ENCODE measurements at regions not wholly inside any gene's neighbourhood (a gene's known extent, or its start where the extent isn't known, plus 50 kb on each side); places are given as distances from the start of the nearest gene placed in this dataset.

DNA sequence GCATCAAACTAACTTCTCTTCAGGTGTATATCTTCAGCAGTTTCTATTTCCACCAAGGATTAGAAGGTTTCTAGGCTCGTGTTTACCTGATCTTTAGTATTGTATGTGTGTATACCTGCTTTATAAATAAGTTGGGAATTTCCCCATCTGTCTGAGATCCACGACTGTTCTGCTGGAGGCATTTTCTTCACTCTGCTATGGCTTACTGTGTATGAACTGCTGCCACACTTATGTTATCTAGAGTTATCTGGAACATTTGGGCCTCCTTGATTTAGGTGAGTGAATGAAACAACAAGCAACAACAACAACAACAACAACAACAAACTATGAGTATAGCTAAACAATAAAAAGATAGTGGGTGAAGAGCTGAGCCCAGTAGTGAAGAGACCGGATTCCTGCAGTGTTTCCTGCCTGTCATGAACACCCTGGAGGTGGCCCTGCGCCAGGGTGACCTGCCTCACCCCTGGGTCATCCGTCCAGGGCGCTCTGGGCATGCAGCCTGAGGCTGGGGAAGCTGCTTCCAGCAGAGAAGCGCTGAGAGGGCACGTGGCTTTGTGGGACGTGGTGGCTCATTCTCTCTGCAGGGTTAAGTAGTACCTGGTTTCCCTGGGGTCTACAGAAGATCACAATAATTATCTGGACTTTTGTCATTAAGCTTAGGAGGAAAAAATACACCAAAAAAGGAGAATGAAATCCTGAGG lies 56.1 kb upstream of the GATA6 start:
- CTCF ChIA-PET = no interaction called here
- Histone ChIP-seq H3K18ac (ENCODE audit: low read depth, low read length) (no peak overlapping the region), H3K9ac (ENCODE audit: low read depth, low read length) (no peak overlapping the region), H3K9me1 (ENCODE audit: insufficient read depth, low read length) (no peaks in the 10 kb centered on the region), H4K91ac (ENCODE audit: insufficient read depth, low read depth, low read length) (no peak overlapping the region), H2BK15ac (ENCODE audit: low read depth, low read length) (no peak overlapping the region), H3K27me3 (ENCODE audit: control insufficient read depth, insufficient read depth, low read length) (peaks cover 32% of the 10 kb centered on the region), H2BK20ac (ENCODE audit: low read depth, low read length) (no peak overlapping the region), H4K5ac (ENCODE audit: low read depth, low read length) (no peak overlapping the region), H3K4me3 (ENCODE audit: insufficient read depth, low read depth, low read length) (no peak overlapping the region), H2BK120ac (ENCODE audit: low read depth, low read length) (no peak overlapping the region), H3K9me3 (ENCODE audit: control insufficient read depth, insufficient read depth, low read length) (no peaks in the 10 kb centered on the region), H2AK5ac (ENCODE audit: low read depth, low read length) (no peak overlapping the region), H3K4me1 (ENCODE audit: control insufficient read depth, insufficient read depth, low read length) (no peaks in the 10 kb centered on the region), H3K56ac (ENCODE audit: extremely low read depth, insufficient read depth, low read length) (no peak overlapping the region), H3K23ac (ENCODE audit: low read depth, low read length) (no peak overlapping the region), H2AK9ac (replicated peaks; ENCODE audit: low read depth, low read length, poor library complexity) (no peak overlapping the region), H2BK5ac (ENCODE audit: low read depth, low read length, poor library complexity, severe bottlenecking) (no peak overlapping the region), H3K14ac (replicated peaks; ENCODE audit: low read depth, low read length) (no peak overlapping the region), H3K4ac (ENCODE audit: low read depth, low read length) (no peak overlapping the region), H2AFZ (replicated peaks; ENCODE audit: low read length, poor library complexity) (no peak overlapping the region), H4K8ac (ENCODE audit: low read depth in 2 of 2, low read length in 2 of 2) (no peak overlapping the region), H3K36me3 (ENCODE audit: control insufficient read depth, insufficient read depth, low read length) (no peaks in the 10 kb centered on the region), H3K4me2 (ENCODE audit: low read depth, low read length) (no peak overlapping the region), H3K79me1 (ENCODE audit: low read depth in 1 of 2, low read length in 2 of 2) (no peaks in the 10 kb centered on the region), H3K27ac (ENCODE audit: insufficient read depth, low read length) (no peak overlapping the region), H4K20me1 (ENCODE audit: insufficient read depth, low read length) (no peaks in the 10 kb centered on the region)
- DNase-seq (no peak), ATAC-seq (ENCODE audit: low read depth) (no peak)
- in situ Hi-C loops (cut with MboI; ENCODE audit: low sequenced_read_pairs) (no loop called here), intact Hi-C loops (cut with micrococcal nuclease) (no loop called here), dilution Hi-C loops (cut with HindIII; ENCODE audit: low sequenced_read_pairs, unreplicated experiment) (no loop called here)
- BruUV-seq (replicated peaks) = no TSS peak
- POLR2A ChIA-PET (ENCODE audit: unreplicated experiment) = no interaction called here
- no peak for TF ChIP-seq USF2 (IDR thresholded peaks at IDR 0.05; ENCODE audit: low read depth, low read length)
- no peak for TF ChIP-seq RFX5 (IDR thresholded peaks at IDR 0.05; ENCODE audit: low read depth, low read length)
- no peak for TF ChIP-seq FOS (IDR thresholded peaks at IDR 0.05; ENCODE audit: low read depth, low read length)
- no peak for TF ChIP-seq MAFK (IDR thresholded peaks at IDR 0.05; ENCODE audit: low read depth, low read length)
- no peak for TF ChIP-seq ELK1 (IDR thresholded peaks at IDR 0.05; ENCODE audit: borderline replicate concordance, low read depth, low read length)
- no peak for TF ChIP-seq RAD21 (IDR thresholded peaks at IDR 0.05; ENCODE audit: low read length)
- TF ChIP-seq CEBPB (IDR thresholded peaks at IDR 0.05; ENCODE audit: low read depth, low read length) = no peak
- TF ChIP-seq MXI1 (IDR thresholded peaks at IDR 0.05; ENCODE audit: borderline replicate concordance, low read depth, low read length) = no peak
- no peak for TF ChIP-seq CTCF (conservative IDR thresholded peaks at IDR 0.05; ENCODE audit: low read depth, low read length)
- TF ChIP-seq BHLHE40 (IDR thresholded peaks at IDR 0.05; ENCODE audit: low read depth, low read length) = no peak
- TF ChIP-seq NFE2L2 (IDR thresholded peaks at IDR 0.05; ENCODE audit: low read depth, low read length) = no peak
- no CpG with 5 or more reads among the region's 9 CpGs for WGBS, 2 experiments (ENCODE audit: extremely low coverage in 2 of 2, insufficient read length in 1 of 2)

Measured in IMR-90 (cell line).